Astrocyte of the cerebellum (primary cell): ENCODE measurements at regions not wholly inside any gene's neighbourhood (a gene's known extent, or its start where the extent isn't known, plus 50 kb on each side); places are given as distances from the start of the nearest gene placed in this dataset.

Source experiments
- DNase-seq: peaks from one replicate; pipeline ENCODE4 v3.0.0-alpha.2; 2011; ENCODE audit warnings: low read depth
- H3K4me3 ChIP-seq: 2 replicates; pipeline ENCODE4 v1.5.1; 2011; ENCODE audit warnings: mild to moderate bottlenecking, low read depth, low read length, moderate library complexity
- CTCF ChIP-seq: IDR thresholded peaks from 2 replicates; pipeline ENCODE4 v1.5.1; 2012; ENCODE audit warnings: low read length, low read depth, moderate library complexity, mild to moderate bottlenecking; ENCODE audit errors: missing control alignments
- in situ Hi-C: cut with HindIII; loops from 2 replicates; pipeline ENCODE4 v1.10.0; 2017; ENCODE audit warnings: low sequenced_read_pairs

DNA sequence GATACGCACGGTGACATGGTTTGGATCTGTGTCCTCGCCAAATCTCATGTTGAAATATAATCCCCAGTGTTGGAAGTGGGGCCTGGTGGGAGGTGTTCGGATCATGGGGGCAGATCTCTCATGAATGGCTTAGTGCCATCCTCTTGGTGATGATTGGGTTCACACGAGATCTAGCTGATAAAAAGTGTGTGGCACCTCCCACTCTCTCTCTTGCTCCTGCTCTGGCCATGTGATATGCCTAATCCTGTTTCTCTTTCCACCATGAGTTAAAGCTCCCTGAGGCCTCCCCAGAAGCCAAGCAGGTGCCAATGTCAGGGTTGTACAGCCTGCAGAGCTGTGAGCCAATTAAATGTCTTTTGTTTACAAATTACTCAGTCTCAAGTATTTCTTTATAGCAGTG, 303.1 kb upstream of the PLET1 start:
- in situ Hi-C loops = no loop called here
- TF ChIP-seq CTCF = no peak
- DNase-seq = no peak
- no peak overlapping the region for H3K4me3 ChIP-seq

DNA sequence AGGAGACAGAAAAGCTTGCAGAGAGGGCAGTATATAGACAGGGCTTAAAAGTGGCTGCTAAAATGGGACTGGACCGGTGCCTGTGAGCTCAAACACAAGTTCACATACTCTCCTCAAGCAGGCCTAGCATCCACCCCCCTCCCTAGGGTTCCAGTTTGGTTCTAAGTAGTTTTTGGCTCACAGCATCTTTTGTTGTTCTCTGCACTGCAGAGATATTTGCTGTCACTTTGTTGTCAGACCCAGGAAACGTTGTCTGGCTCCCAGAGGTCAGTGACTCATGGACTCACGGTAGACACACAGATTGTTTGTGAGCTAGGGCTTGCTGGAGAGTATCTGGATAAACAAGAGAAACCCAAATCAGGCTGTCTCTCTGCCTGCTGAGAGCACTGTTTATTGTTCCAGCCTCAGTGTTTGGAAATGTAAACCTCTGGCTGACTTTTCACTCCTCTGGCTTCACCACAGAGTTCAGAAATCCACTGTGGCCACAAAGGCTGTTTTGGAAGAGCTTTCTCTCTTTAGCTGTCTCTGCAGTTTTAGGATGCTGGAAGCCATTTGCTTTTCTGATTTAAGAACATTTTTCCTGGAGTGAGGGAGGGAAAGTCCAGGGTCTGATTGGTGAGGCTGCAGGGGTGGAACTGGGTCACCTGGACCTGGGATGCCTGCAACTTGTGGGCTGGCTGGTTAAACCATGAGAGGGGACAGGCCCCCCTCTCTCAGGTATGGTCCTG, 303.7 kb upstream of the PLET1 start:
- no peak for TF ChIP-seq CTCF
- no peak overlapping the region for H3K4me3 ChIP-seq
- peak; percentile 79 for DNase-seq
- in situ Hi-C loops = no loop called here

- no peak for TF ChIP-seq CTCF
- H3K4me3 ChIP-seq = no peak overlapping the region
- DNase-seq = no peak
- in situ Hi-C loops = no loop called here
Observed at GRCh38 chr11:112565551-112565950, 304.9 kb upstream of the PLET1 start.

GRCh38 chr11:112566124-112566523, 305.5 kb upstream of the PLET1 start:
- no peak for DNase-seq
- in situ Hi-C loops = no loop called here
- no peak for TF ChIP-seq CTCF
- H3K4me3 ChIP-seq = no peak overlapping the region

DNA sequence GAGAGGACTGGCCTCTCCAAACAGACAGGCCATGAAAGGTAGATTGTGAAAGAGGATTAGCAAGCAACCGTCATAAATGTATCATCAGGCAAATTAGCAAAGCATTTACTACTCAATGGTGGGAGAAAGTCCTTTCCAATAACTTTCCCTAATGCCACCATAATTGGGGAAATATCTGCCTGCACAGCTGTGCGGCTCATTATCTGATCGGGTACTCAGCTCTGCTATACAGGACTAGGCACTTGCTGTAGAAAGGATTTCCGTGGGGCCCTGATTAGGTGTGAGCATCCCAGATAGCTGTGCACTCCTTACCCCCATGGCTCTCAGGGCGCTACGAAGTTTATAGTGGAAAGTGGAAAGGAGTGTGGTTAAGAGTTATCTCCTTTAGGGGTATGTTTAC, 309.7 kb upstream of the PLET1 start:
- no peak overlapping the region for H3K4me3 ChIP-seq
- TF ChIP-seq CTCF = no peak
- in situ Hi-C loops = no loop called here

DNA sequence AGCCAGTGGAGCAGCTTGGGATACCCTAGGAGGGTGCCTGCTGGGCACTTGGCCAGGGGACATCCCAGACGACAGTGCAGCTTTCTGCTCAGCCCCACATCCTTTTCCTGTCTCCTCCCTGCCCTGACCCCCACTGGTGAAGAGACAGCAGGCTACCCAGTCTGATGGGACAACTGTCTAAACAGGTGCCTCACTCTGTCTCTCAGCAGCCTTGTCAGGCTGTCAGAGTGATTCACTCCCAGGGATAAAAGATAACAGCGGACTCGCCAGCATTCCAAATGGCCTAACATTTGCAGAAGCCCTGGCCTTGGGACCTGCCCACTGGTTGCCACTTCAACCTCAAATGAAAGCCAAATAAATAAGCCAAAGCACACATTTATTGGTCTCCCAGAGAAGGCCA, 318.6 kb upstream of the PLET1 start:
- TF ChIP-seq CTCF = no peak
- in situ Hi-C loops = no loop called here
- no peak for DNase-seq
- no peak overlapping the region for H3K4me3 ChIP-seq

More for the DNA sequence above, 309.7 kb upstream of the PLET1 start:
- DNase-seq = no peak

GRCh38 chr11:112580864-112581263, 320.2 kb upstream of the PLET1 start:
- H3K4me3 ChIP-seq = no peak overlapping the region
- no peak for DNase-seq
- TF ChIP-seq CTCF = no peak
- in situ Hi-C loops = no loop called here
